ENCODE measurements at regions not wholly inside any gene's neighbourhood (a gene's known extent, or its start where the extent isn't known, plus 50 kb on each side); places are given as distances from the start of the nearest gene placed in this dataset.

- POLR2A ChIA-PET = no interaction called here
- WGBS (ENCODE audit: low lambda C conversion rate) = 100% methylated on average over 1 of the region's 1 CpG
Observed at GRCh38 chrX:40195368-40195767, 97.6 kb upstream of the BCOR start.

More at GRCh38 chrX:40195368-40195767, 97.6 kb upstream of the BCOR start:
- Histone ChIP-seq H3K4me2 (ENCODE audit: low read depth, low read length) (no peak overlapping the region), H3K9me3 (ENCODE audit: low read length) (no peaks in the 10 kb centered on the region), H3K4me1 (ENCODE audit: insufficient read depth, low read length) (no peaks in the 10 kb centered on the region), H3K79me2 (ENCODE audit: insufficient read depth, low read length) (no peaks in the 10 kb centered on the region), H3K9ac (ENCODE audit: insufficient read depth, low read depth, low read length) (no peak overlapping the region), H3K4me3 (replicated peaks in 1 of 3; ENCODE audit: insufficient read depth in 1 of 3, low read depth in 2 of 3, low read length in 3 of 3) (no peak overlapping the region), H3K27me3 (ENCODE audit: control insufficient read depth in 1 of 2, insufficient read depth in 2 of 2, low read length in 2 of 2) (no peaks in the 10 kb centered on the region), H3K27ac (ENCODE audit: extremely low read length, insufficient read depth, low read length) (no peak overlapping the region), H4K20me1 (ENCODE audit: insufficient read depth, low read length) (no peaks in the 10 kb centered on the region), H3K36me3 (replicated peaks in 1 of 2; ENCODE audit: control insufficient read depth in 1 of 2, insufficient read depth in 2 of 2, low read length in 2 of 2) (no peaks in the 10 kb centered on the region), H2AFZ (ENCODE audit: low read length) (no peak overlapping the region)
- no peak for TF ChIP-seq JDP2 (CRISPR knock-in tag; IDR thresholded peaks at IDR 0.05; ENCODE audit: borderline replicate concordance)
- no peak for TF ChIP-seq SRSF1 (optimal IDR thresholded peaks at IDR 0.05; ENCODE audit: low read depth, low read length)
- TF ChIP-seq, protein P1, sequence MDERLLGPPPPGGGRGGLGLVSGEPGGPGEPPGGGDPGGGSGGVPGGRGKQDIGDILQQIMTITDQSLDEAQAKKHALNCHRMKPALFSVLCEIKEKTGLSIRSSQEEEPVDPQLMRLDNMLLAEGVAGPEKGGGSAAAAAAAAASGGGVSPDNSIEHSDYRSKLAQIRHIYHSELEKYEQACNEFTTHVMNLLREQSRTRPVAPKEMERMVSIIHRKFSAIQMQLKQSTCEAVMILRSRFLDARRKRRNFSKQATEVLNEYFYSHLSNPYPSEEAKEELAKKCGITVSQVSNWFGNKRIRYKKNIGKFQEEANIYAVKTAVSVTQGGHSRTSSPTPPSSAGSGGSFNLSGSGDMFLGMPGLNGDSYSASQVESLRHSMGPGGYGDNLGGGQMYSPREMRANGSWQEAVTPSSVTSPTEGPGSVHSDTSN (CRISPR knock-in tag; IDR thresholded peaks at IDR 0.05) = no peak
- no peak for TF ChIP-seq ARNT2 (CRISPR knock-in tag; IDR thresholded peaks at IDR 0.05; ENCODE audit: low read depth)
- no peak for TF ChIP-seq PTBP1 (IDR thresholded peaks at IDR 0.05; ENCODE audit: low read depth, low read length, poor library complexity, severe bottlenecking)
- TF ChIP-seq MAFK (conservative IDR thresholded peaks at IDR 0.05 in 1 of 2, IDR thresholded peaks at IDR 0.05 in 1 of 2; ENCODE audit: low read length in 2 of 2) = no peak
- TF ChIP-seq, protein P2, sequence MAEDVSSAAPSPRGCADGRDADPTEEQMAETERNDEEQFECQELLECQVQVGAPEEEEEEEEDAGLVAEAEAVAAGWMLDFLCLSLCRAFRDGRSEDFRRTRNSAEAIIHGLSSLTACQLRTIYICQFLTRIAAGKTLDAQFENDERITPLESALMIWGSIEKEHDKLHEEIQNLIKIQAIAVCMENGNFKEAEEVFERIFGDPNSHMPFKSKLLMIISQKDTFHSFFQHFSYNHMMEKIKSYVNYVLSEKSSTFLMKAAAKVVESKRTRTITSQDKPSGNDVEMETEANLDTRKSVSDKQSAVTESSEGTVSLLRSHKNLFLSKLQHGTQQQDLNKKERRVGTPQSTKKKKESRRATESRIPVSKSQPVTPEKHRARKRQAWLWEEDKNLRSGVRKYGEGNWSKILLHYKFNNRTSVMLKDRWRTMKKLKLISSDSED (CRISPR knock-in tag; IDR thresholded peaks at IDR 0.05) = no peak
- no peak for TF ChIP-seq TARDBP (CRISPR knock-in tag; IDR thresholded peaks at IDR 0.05)
- TF ChIP-seq GMEB1 (CRISPR knock-in tag; IDR thresholded peaks at IDR 0.05; ENCODE audit: borderline replicate concordance) = no peak
- TF ChIP-seq ZFAT (CRISPR knock-in tag; conservative IDR thresholded peaks at IDR 0.05) = no peak
- no peak for TF ChIP-seq DMAP1 (CRISPR knock-in tag; IDR thresholded peaks at IDR 0.05)
- no peak for TF ChIP-seq SRF (IDR thresholded peaks at IDR 0.05; ENCODE audit: low read depth, low read length)
- no peak for TF ChIP-seq FOXO1 (CRISPR knock-in tag; IDR thresholded peaks at IDR 0.05)
- TF ChIP-seq ZNF552 (CRISPR knock-in tag; IDR thresholded peaks at IDR 0.05; ENCODE audit: borderline replicate concordance) = no peak
- DNase-seq (ENCODE audit: low spot score) = no peak
- no peak for ATAC-seq
- in situ Hi-C loops (cut with HindIII; ENCODE audit: extremely low pct_ligation_motif_present, low pct_unique_long_range_greater_than_20kb) (no loop called here), intact Hi-C loops (cut with micrococcal nuclease; ENCODE audit: unreplicated experiment) (no loop called here)
- BruUV-seq (replicated peaks) = no TSS peak
- FAIRE-seq = no peak
- CTCF ChIA-PET (ENCODE audit: low intra/inter-chr PET ratio, low total read pairs) = no interaction called here

All from HepG2 (cell line).